ENCODE measurements at regions not wholly inside any gene's neighbourhood (a gene's known extent, or its start where the extent isn't known, plus 50 kb on each side); places are given as distances from the start of the nearest gene placed in this dataset.

DNA sequence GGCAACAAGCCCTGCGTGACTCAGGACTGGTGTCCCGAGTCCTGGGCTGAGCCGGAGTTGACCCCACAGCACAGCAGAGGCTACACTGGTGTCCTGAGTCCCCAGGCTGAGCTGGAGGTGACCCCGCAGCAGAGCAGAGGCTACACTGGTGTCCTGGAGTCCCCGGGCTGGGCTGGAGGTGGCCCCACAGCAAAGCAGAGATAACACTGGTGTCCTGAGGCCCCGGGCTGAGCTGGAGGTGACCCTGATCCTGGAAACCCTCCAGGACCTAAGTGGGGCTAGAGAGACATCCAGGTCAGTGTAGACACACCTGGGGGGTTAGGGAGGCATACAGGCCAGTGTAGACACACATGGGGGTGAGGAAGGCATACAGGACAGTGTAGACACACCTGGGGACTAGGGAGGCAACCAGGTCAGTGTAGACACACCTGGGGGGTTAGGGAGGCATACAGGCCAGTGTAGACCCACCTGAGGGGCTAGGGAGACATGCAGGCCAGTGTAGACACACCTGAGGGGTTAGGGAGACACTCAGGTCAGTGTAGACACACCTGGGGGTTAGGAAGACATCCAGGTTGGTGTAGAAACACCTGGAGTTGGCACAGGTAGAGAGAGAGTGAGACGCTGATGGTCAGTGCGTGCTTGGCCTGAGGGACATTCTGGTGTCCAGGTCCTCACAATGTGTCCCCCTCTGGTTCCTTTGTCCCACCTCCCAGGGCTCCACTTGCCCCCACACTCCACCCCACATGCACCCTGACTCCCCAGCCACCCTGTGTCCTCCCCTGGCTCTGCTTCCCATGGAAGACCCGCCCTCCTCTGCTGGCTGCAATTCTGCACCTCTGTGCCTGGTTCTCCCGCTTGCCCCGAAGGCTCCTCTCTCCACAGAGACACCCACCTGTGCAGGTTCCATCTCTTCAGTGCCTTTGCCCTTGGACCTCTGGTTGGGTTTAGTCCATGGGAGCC lies 321.6 kb upstream of the SFSWAP start:
- no peak for TF ChIP-seq REST (IDR thresholded peaks at IDR 0.05; ENCODE audit: insufficient read depth in 1 of 2, low read depth in 2 of 2, low read length in 2 of 2)
- TF ChIP-seq TAF1 (IDR thresholded peaks at IDR 0.05; ENCODE audit: borderline replicate concordance, insufficient read depth, low read length), result no peak
- TF ChIP-seq SIN3A (IDR thresholded peaks at IDR 0.05; ENCODE audit: borderline replicate concordance, insufficient read depth, low read length), result no peak
- TF ChIP-seq POLR2AphosphoS5 (IDR thresholded peaks at IDR 0.05; ENCODE audit: low read depth, low read length), result no peak
- no peak for TF ChIP-seq FOXP2 (optimal IDR thresholded peaks at IDR 0.05; ENCODE audit: borderline replicate concordance, extremely low read depth, extremely low read length, insufficient read depth)

Data from PFSK-1 (cell line).